NAMALWA (cell line): ENCODE measurements at regions not wholly inside any gene's neighbourhood (a gene's known extent, or its start where the extent isn't known, plus 50 kb on each side); places are given as distances from the start of the nearest gene placed in this dataset.

Source experiments
- DNase-seq: peaks from one replicate; pipeline ENCODE4 v3.0.0-alpha.2; 2015; ENCODE audit warnings: low spot score

- DNase-seq = no peak
Measured at GRCh38 chr6:105849746-105850145, 236.4 kb upstream of the PRDM1 start.

- DNase-seq = no peak
Measured at GRCh38 chr6:105847433-105847832, 238.7 kb upstream of the PRDM1 start.

- DNase-seq = no peak
Measured at GRCh38 chr6:105844275-105844883, 241.8 kb upstream of the PRDM1 start.

GRCh38 chr6:105839266-105839665 lies 246.9 kb upstream of the PRDM1 start:
- DNase-seq = no peak

GRCh38 chr6:105838171-105838570 lies 248.0 kb upstream of the PRDM1 start:
- DNase-seq = no peak

GRCh38 chr6:105836889-105837288 lies 249.2 kb upstream of the PRDM1 start:
- DNase-seq = no peak

GRCh38 chr6:105836379-105836778 lies 249.8 kb upstream of the PRDM1 start:
- DNase-seq = no peak

GRCh38 chr6:105835373-105835772 lies 250.8 kb upstream of the PRDM1 start:
- peak; percentile 63 for DNase-seq

GRCh38 chr6:105833959-105834947 lies 251.9 kb upstream of the PRDM1 start:
- DNase-seq = no peak

- DNase-seq = no peak
Measured at GRCh38 chr6:105832313-105832761, 253.8 kb upstream of the PRDM1 start.

- DNase-seq = no peak
Measured at GRCh38 chr6:105831311-105832097, 254.6 kb upstream of the PRDM1 start.

GRCh38 chr6:105825210-105825609 lies 260.9 kb upstream of the PRDM1 start:
- DNase-seq = no peak

- DNase-seq = no peak
Measured at GRCh38 chr6:105824732-105825131, 261.4 kb upstream of the PRDM1 start.

- DNase-seq = no peak
Measured at GRCh38 chr6:105821777-105822176, 264.4 kb upstream of the PRDM1 start.

GRCh38 chr6:105821027-105821426 lies 265.1 kb upstream of the PRDM1 start:
- peak; percentile 27 for DNase-seq

- no peak for DNase-seq
Measured at GRCh38 chr6:105819745-105820144, 266.4 kb upstream of the PRDM1 start.

GRCh38 chr6:105818505-105818904 lies 267.6 kb upstream of the PRDM1 start:
- DNase-seq = no peak

GRCh38 chr6:105817961-105818360 lies 268.2 kb upstream of the PRDM1 start:
- no peak for DNase-seq

- no peak for DNase-seq
Measured at GRCh38 chr6:105817370-105817769, 268.8 kb upstream of the PRDM1 start.

GRCh38 chr6:105816847-105817246 lies 269.3 kb upstream of the PRDM1 start:
- DNase-seq = no peak

GRCh38 chr6:105815661-105816555 lies 270.2 kb upstream of the PRDM1 start:
- DNase-seq = no peak
